GM19455 (cell line): ENCODE measurements at regions not wholly inside any gene's neighbourhood (a gene's known extent, or its start where the extent isn't known, plus 50 kb on each side); places are given as distances from the start of the nearest gene placed in this dataset.
"Not testable (repeated sequence)": the region's sequence is repeated elsewhere in the genome, so short reads cannot be mapped to it uniquely, and the experiment has no call there.

Experiments
- ATAC-seq: cut with Tn5 transposase; IDR thresholded peaks from one replicate; pipeline ENCODE4 v1.9.1; 2021; ENCODE audit not compliant: unreplicated experiment

DNA sequence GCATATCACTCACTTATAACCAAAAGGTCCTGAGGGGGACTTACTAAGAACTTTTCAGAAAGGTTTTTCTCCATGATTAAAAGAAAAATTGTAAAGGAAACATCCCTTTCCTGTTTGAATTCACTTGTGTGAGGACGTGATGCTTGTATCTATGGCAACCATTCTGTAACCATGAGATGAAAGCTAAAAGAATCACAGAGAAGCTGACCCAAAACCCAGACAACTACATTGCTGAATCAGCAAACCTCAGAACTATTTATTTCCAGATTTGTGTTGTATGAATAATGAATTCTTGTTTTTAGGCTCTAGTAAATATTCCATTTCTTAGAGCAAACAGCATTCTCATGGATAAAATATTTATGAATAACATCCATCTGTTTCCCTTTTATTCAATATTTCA is 91.2 kb downstream of the RCHY1 start:
- ATAC-seq: no peak

GRCh38 chr4:75412746-75413145 is 101.5 kb downstream of the RCHY1 start:
- no peak for ATAC-seq

DNA sequence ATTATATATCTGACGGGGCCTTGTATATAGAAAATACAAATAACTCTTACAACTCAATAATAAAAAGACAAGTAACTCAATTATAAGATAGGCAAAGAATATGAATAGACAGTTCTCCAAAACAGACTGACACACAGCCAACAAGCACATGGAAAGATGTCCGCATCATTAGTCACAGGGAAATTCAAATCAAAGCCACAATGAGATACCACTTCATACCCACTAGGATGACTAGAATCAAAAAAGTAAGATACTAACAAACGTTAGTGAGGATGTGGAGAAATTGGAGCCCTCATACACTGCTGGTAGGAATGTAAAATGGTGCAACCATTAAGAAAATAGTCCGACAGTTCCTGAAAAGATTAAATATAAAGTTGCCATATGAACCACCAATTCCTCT is 115.7 kb downstream of the RCHY1 start:
- ATAC-seq: no peak

DNA sequence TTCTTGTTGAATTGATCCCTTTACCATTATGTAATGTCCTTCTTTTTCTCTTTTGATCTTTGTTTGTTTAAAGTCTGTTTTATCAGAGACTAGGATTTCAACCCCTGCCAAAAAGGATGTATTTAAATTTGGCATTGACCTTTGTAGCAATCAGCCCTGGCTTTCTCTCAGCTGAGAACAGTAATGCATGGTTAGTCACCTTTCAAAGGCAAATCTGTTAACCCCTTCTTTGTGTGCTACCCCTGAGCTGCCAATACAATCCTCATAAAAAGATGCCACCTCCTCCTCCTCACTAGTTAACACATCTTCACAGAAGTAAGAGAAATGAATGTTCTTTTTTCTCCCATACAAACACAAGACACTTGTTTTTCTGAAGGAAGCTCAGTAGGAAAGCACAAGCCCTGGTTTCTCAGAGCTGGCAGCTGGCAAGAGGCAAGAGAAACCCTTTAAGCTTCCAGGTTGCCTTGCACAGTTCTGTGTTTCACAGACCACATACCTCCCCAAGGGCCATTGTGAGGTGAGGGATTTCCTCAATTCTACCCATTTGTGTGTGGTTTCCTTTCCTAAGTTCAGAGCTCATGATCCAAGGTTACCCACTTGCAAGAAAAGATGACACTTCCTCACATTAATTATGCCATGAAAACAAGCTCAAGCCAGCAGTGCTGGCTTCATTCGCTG is 122.6 kb downstream of the RCHY1 start:
- no peak for ATAC-seq

- ATAC-seq: not testable (repeated sequence)
Observed at GRCh38 chr4:75386426-75386825, 127.8 kb downstream of the RCHY1 start.

GRCh38 chr4:75385106-75385505 is 129.1 kb downstream of the RCHY1 start:
- no peak for ATAC-seq

DNA sequence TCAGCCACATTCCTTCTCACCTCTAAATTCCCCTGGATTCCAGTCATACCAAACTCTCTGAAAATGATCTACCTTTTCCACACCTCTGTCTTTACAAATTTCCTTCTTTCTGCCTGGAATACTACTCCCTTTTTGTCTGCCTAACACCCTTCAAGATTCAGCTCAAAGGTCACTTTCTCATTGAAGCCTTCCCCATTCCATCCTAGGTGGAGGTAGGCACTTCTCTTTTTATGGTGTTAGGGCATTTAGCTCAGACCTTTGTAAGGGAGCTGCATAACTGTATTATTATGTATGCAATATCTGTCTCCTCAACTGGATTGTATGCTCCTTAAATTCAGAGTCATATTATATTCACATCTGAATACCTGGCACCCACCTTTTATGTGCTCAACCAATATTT is 137.7 kb downstream of the RCHY1 start:
- ATAC-seq: no peak

DNA sequence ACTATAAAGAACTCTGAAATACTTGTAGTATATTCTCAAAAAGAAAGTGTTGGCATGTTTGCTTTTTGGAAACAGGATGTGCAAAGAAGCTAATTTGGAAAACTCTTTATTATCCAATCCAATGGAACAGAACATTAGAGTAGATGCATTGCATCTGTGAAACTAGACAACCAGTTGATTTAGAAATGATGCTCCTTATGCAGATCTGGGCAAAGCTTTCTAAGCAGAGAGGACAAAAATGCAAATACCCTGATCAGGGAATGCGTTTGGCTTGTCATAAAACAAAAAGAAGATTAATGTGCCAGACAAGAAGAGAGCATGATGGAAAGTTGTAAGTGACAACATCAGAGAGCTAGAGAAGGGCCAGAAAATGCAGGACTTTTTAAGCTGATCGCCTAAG is 142.3 kb downstream of the RCHY1 start:
- no peak for ATAC-seq

- ATAC-seq: no peak
Observed at GRCh38 chr4:75370576-75370975, 143.6 kb downstream of the RCHY1 start.

GRCh38 chr4:75345423-75345822 is 168.8 kb downstream of the RCHY1 start:
- no peak for ATAC-seq

DNA sequence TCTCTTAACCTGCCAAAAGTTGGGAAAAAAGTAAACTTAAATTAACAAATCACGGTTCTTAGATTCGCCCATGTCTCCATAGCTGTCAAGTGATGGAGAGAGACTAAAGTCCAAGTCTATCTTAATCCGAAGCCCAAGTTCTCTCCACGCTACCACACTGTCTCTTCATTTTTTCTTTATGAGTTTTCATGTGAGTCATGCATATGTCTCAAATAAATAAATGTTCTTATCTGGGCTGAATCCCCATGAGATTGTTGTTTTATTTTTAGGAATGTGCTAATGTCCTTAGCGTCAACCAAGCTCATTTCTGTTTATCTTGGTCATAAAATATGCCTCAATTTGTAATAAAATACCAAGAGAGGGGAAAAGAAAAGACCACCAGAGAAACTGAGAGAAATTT is 169.3 kb downstream of the RCHY1 start:
- ATAC-seq: no peak

GRCh38 chr4:75343333-75343732 is 170.9 kb downstream of the RCHY1 start:
- no peak for ATAC-seq

- ATAC-seq: no peak
Observed at GRCh38 chr4:75340561-75340960, 173.6 kb downstream of the RCHY1 start.

DNA sequence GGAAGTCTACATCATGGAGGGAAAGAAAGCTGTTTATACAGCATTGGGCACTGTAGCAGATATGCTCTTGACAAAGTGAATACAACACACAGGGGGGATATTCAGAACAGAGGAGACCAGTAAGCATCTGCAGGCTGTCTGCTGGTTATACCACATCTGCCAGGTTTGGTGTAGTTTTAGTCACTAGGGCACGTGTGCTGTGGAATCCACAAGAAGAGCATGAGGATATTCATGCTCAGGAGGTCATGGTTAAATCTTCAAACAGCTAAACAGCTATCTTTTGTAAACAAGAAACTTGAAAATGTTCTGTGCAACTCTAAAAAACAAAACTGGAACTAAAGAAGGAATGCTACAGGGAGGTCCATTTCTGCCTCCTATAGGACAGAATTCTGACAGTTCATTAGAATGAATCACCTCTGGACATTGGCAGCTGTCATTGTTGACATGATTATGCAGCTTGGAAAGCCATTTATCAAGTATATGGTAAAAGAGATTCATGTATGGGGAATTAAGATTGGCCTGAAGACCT is 175.8 kb downstream of the RCHY1 start:
- no peak for ATAC-seq

- ATAC-seq: no peak
Observed at GRCh38 chr4:75327804-75328512, 186.2 kb downstream of the RCHY1 start.

DNA sequence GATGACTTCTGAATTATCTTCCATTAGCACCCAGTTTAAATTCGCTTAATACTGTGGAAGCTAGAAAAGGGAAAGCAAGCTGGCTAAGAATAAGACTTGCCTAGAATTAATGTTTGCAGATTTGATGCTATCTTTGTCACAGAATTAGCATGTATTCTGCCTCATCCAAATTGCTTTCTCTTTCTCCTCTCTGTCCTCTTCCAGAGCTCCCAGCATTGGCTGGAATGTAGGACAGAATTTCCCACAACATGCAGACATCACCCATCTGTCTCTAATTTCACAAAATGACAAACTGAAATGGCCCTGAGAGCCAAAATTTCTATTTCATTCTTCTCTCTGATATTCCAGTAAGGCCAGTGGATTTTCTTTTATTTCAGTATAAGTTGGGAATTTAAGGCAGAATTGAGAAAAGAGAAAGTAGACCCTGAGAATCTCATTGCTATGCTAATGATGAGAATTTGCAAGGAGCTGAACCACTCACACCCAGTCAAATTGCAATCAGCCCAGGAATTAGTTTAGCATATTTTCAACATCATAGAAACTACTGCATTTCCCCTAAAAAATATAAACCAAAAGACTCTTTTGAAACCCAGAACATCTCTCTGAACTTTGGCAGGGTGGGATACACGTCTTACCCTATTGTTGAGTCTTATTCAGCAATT is 188.8 kb downstream of the RCHY1 start:
- no peak for ATAC-seq

DNA sequence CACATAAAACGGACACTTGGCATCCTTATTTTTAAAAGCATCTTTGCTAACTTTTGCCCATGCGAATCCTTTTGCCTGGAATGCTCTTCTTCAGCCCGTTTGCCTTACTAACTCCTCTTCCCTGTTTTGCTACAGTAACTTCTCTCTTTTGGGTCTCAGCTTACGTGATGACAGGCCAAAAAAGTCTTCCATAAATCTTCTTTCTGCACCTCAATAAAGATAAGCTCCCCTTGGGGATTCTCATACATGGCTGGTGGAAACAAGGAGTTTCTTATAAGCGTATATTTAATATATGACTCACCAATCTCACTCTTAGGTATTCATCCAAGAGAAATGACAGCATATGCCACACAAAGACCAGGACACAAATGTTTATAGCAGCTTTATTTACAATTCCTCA is 192.7 kb downstream of the RCHY1 start:
- ATAC-seq: no peak

- not testable (repeated sequence) for ATAC-seq
Observed at GRCh38 chr4:75317641-75318040, 196.6 kb downstream of the RCHY1 start.

DNA sequence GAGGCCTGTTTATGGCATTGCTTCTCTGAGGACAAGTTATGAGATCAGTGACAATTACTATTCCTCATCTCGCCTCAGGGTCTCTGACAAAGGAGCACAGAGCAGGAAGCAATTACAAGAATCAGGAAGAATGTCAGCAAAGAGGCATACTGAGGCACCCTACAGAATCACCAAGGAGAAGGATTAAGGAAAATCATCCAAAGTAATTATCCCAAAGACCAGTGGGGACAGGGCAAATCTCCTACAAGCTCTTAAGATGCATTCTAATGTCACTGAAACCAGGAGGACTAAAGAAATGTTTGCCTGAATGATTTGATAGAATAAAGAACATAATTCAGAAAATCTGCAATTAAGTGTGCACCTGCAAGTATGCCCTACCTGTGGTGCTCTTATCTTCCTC is 206.2 kb downstream of the RCHY1 start:
- no peak for ATAC-seq

DNA sequence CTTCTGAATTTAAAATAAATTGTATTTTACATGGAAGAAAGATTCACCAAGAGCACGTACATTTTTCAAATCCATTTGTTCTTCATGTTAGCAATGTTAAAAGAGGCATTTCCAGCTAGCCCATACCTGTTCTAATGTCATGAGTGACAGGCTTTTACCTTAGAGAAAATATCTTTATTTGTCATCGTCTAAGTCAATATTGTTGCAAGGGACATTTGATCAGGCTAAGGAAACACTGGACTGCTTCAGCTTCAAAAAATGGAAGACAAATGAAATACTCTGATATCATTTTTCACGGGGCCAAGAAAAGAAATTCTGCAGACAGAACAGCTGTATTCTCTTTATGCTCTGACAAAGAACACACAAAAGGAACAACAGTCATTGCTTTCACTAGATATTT is 207.7 kb downstream of the RCHY1 start:
- ATAC-seq: no peak

DNA sequence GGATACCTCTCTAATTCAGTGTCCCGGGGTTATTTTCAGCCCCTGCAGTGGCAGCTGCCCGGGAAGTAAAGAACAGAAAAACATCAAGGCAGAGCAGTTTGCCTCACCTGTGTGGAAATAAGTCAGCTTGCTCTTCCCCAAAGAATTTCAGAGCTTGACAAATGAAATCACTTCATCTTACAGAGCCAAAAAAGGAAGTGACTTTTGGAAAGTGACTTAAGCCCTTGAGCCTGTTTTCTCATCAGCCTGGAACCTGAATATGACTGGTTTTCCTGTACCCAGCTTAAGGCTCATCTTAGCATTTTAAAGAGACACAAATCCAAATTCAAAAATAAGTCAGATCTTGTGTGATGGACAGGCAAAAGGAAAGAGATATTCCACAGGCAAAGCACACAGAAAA is 211.6 kb downstream of the RCHY1 start:
- no peak for ATAC-seq
